Neural cell (in vitro differentiated cells): ENCODE measurements at regions not wholly inside any gene's neighbourhood (a gene's known extent, or its start where the extent isn't known, plus 50 kb on each side); places are given as distances from the start of the nearest gene placed in this dataset.

ENCODE experiments used
- H2AFZ ChIP-seq: fragments of 200-600, 300-800 bp; sonication (generic), shearing (Covaris generic); 2 replicates; pipeline ENCODE4 v1.6.0; 2014; ENCODE audit warnings: low read depth, mild to moderate bottlenecking, antibody characterized with exemption, low read length, moderate library complexity
- H3F3A ChIP-seq: fragments of 200-600 bp; shearing (Covaris generic); 2 replicates; pipeline ENCODE4 v1.6.1; 2016; ENCODE audit warnings: mild to moderate bottlenecking, moderate library complexity, mixed read lengths, antibody characterized with exemption, low read length; ENCODE audit not compliant: insufficient read depth, poor library complexity, severe bottlenecking
- H3K27ac ChIP-seq: fragments of 200-600, 300-800 bp; sonication (generic), shearing (Covaris generic); 2 replicates; pipeline ENCODE4 v1.5.1; 2014; ENCODE audit warnings: mild to moderate bottlenecking, low read length, moderate library complexity
- H3K27me3 ChIP-seq: fragments of 300-800, 200-600 bp; sonication (generic), shearing (Covaris generic); 2 replicates; pipeline ENCODE4 v1.6.0; 2014; ENCODE audit warnings: mild to moderate bottlenecking, low read depth, low read length, moderate library complexity; ENCODE audit not compliant: insufficient read depth
- H3K36me3 ChIP-seq: fragments of 300-800, 200-600 bp; sonication (generic), shearing (Covaris generic); 2 replicates; pipeline ENCODE4 v1.5.1; 2014; ENCODE audit warnings: mild to moderate bottlenecking, antibody characterized with exemption, low read length, moderate library complexity; ENCODE audit not compliant: insufficient read depth
- H3K4me2 ChIP-seq: fragments of 300-800, 200-600 bp; sonication (generic), shearing (Covaris generic); 2 replicates; pipeline ENCODE4 v1.6.0; 2014; ENCODE audit warnings: mild to moderate bottlenecking, low read length
- H3K4me3 ChIP-seq: fragments of 300-800, 200-600 bp; sonication (generic), shearing (Covaris generic); 2 replicates; pipeline ENCODE4 v1.5.1; 2014; ENCODE audit warnings: mild to moderate bottlenecking, low read length, moderate library complexity
- H3K79me2 ChIP-seq: fragments of 200-600 bp; shearing (Covaris generic); replicated peaks from 2 replicates; pipeline ENCODE4 v1.6.0; 2014; ENCODE audit warnings: mild to moderate bottlenecking, low read length, moderate library complexity; ENCODE audit not compliant: insufficient read depth
- H3K9ac ChIP-seq: fragments of 300-800, 200-600 bp; sonication (generic), shearing (Covaris generic); 2 replicates; pipeline ENCODE4 v1.6.1; 2016; ENCODE audit warnings: mild to moderate bottlenecking, low read length, mixed read lengths
- H3K9me2 ChIP-seq: fragments of 200-600 bp; shearing (Covaris generic); 2 replicates; pipeline ENCODE4 v1.6.1; 2016; ENCODE audit warnings: mild to moderate bottlenecking, low read length, mixed read lengths; ENCODE audit not compliant: insufficient read depth
- H3K9me3 ChIP-seq: fragments of 200-600, 300-800 bp; sonication (generic), shearing (Covaris generic); 2 replicates; pipeline ENCODE4 v1.6.1; 2016; ENCODE audit warnings: mild to moderate bottlenecking, mixed run types, low read length, moderate library complexity, mixed read lengths
- H4K20me1 ChIP-seq: fragments of 200-600 bp; shearing (Covaris generic); 2 replicates; pipeline ENCODE4 v1.6.1; 2016; ENCODE audit warnings: mild to moderate bottlenecking, mixed run types; ENCODE audit not compliant: insufficient read depth
- EP300 ChIP-seq: fragments of 450-650 bp; conservative IDR thresholded peaks from 2 replicates; pipeline ENCODE4 v1.6.1; 2014; ENCODE audit warnings: antibody characterized with exemption, mild to moderate bottlenecking, moderate library complexity; ENCODE audit not compliant: poor library complexity, severe bottlenecking
- EZH2 ChIP-seq: fragments of 200-600, 300-800 bp; shearing (Covaris generic), sonication (generic); IDR thresholded peaks from 2 replicates; pipeline ENCODE4 v1.6.1; 2014; ENCODE audit warnings: antibody characterized with exemption, low read length, borderline replicate concordance, mild to moderate bottlenecking; ENCODE audit not compliant: insufficient read depth, poor library complexity, severe bottlenecking
- MXI1 ChIP-seq: fragments of 450-650 bp; conservative IDR thresholded peaks from 2 replicates; pipeline ENCODE4 v1.6.1; 2014; ENCODE audit warnings: antibody characterized with exemption, mild to moderate bottlenecking; ENCODE audit not compliant: poor library complexity, severe bottlenecking
- POLR2AphosphoS5 ChIP-seq: IDR thresholded peaks from 2 replicates; pipeline ENCODE4 v1.6.1; 2012
- RAD21 ChIP-seq: fragments of 450-650 bp; conservative IDR thresholded peaks from 2 replicates; pipeline ENCODE4 v1.6.1; 2014; ENCODE audit warnings: antibody characterized with exemption, mild to moderate bottlenecking, moderate library complexity
- SMC3 ChIP-seq: fragments of 450-650 bp; conservative IDR thresholded peaks from 2 replicates; pipeline ENCODE4 v1.6.1; 2014; ENCODE audit warnings: antibody characterized with exemption, mild to moderate bottlenecking, moderate library complexity; ENCODE audit not compliant: poor library complexity
- TAF1 ChIP-seq: IDR thresholded peaks from 2 replicates; pipeline ENCODE4 v1.6.1; 2012; ENCODE audit warnings: low read depth
- TF ChIP-seq, protein P1 (sequence below): IDR thresholded peaks from 2 replicates; pipeline ENCODE4 v1.6.1; 2012; ENCODE audit warnings: borderline replicate concordance
- TF ChIP-seq, protein P2 (sequence below): fragments of 450-650 bp; IDR thresholded peaks from 2 replicates; pipeline ENCODE4 v1.5.1; 2014; ENCODE audit warnings: antibody characterized with exemption, mild to moderate bottlenecking, moderate library complexity; ENCODE audit not compliant: poor library complexity, severe bottlenecking

DNA sequence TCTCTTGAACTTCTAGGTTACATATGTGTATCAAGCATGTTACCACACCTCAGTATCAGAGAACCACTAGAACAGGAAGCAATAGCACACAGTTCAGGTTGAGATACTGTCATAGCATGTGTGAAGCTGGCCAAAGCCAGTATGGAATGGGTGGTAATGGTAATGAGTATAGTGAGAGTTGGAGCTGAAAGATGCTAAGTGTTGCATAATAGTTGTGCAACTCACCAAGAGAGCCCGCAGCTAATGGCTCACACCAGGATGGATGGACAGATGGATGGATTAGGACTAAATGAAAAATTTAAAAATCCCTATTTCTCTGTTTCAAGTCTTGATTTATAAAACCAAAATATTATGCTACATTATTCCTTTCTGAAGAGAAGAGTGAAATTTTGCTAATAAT lies 53.4 kb upstream of the KCNN2 start:
- Histone ChIP-seq H4K20me1 (no peaks in the 10 kb centered on the region), H3K27ac (no peak overlapping the region), H3K9me2 (no peaks in the 10 kb centered on the region), H2AFZ (no peak overlapping the region), H3K4me2 (no peak overlapping the region), H3K4me3 (no peak overlapping the region), H3K36me3 (no peaks in the 10 kb centered on the region), H3K9me3 (no peaks in the 10 kb centered on the region), H3K9ac (no peak overlapping the region), H3K27me3 (no peaks in the 10 kb centered on the region), H3F3A (no peaks in the 10 kb centered on the region), H3K79me2 (no peaks in the 10 kb centered on the region)
- TF ChIP-seq, protein P1, sequence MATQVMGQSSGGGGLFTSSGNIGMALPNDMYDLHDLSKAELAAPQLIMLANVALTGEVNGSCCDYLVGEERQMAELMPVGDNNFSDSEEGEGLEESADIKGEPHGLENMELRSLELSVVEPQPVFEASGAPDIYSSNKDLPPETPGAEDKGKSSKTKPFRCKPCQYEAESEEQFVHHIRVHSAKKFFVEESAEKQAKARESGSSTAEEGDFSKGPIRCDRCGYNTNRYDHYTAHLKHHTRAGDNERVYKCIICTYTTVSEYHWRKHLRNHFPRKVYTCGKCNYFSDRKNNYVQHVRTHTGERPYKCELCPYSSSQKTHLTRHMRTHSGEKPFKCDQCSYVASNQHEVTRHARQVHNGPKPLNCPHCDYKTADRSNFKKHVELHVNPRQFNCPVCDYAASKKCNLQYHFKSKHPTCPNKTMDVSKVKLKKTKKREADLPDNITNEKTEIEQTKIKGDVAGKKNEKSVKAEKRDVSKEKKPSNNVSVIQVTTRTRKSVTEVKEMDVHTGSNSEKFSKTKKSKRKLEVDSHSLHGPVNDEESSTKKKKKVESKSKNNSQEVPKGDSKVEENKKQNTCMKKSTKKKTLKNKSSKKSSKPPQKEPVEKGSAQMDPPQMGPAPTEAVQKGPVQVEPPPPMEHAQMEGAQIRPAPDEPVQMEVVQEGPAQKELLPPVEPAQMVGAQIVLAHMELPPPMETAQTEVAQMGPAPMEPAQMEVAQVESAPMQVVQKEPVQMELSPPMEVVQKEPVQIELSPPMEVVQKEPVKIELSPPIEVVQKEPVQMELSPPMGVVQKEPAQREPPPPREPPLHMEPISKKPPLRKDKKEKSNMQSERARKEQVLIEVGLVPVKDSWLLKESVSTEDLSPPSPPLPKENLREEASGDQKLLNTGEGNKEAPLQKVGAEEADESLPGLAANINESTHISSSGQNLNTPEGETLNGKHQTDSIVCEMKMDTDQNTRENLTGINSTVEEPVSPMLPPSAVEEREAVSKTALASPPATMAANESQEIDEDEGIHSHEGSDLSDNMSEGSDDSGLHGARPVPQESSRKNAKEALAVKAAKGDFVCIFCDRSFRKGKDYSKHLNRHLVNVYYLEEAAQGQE: no peak
- TF ChIP-seq POLR2AphosphoS5: no peak
- TF ChIP-seq EP300: no peak
- TF ChIP-seq SMC3: no peak
- TF ChIP-seq, protein P2, sequence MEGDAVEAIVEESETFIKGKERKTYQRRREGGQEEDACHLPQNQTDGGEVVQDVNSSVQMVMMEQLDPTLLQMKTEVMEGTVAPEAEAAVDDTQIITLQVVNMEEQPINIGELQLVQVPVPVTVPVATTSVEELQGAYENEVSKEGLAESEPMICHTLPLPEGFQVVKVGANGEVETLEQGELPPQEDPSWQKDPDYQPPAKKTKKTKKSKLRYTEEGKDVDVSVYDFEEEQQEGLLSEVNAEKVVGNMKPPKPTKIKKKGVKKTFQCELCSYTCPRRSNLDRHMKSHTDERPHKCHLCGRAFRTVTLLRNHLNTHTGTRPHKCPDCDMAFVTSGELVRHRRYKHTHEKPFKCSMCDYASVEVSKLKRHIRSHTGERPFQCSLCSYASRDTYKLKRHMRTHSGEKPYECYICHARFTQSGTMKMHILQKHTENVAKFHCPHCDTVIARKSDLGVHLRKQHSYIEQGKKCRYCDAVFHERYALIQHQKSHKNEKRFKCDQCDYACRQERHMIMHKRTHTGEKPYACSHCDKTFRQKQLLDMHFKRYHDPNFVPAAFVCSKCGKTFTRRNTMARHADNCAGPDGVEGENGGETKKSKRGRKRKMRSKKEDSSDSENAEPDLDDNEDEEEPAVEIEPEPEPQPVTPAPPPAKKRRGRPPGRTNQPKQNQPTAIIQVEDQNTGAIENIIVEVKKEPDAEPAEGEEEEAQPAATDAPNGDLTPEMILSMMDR: no peak
- TF ChIP-seq MXI1: no peak
- TF ChIP-seq RAD21: no peak
- TF ChIP-seq TAF1: no peak
- no peak for TF ChIP-seq EZH2

DNA sequence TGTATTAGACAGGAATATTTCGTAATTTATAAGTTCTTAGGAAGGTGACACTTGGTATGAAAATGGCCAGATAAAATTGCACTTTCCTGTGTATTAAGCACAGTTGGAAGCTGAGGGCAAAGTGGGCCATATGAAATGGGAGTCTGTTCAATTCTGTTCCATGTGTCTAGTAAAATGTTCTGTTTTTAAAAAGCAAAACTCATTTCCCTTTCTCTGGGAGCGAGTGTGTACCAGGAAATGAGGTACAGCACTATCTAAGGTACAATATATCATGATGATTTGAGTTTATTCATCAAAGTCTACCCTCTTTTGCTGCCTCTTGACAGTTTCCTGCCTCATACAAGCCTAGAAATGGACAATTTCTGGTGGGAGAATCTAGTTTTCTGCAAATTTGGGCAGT lies 51.2 kb upstream of the KCNN2 start:
- Histone ChIP-seq H2AFZ (no peak overlapping the region), H3K79me2 (no peaks in the 10 kb centered on the region), H3F3A (no peaks in the 10 kb centered on the region), H3K9me2 (no peaks in the 10 kb centered on the region), H3K9me3 (no peaks in the 10 kb centered on the region), H3K4me2 (no peak overlapping the region), H3K4me3 (no peak overlapping the region), H3K27ac (no peak overlapping the region), H3K9ac (no peak overlapping the region), H4K20me1 (no peaks in the 10 kb centered on the region), H3K27me3 (no peaks in the 10 kb centered on the region), H3K36me3 (no peaks in the 10 kb centered on the region)
- TF ChIP-seq RAD21 (no peak), MXI1 (no peak), TAF1 (no peak), POLR2AphosphoS5 (no peak), EZH2 (no peak)
- TF ChIP-seq, protein P2: no peak
